Hepatocyte (in vitro differentiated cells): ENCODE measurements at regions not wholly inside any gene's neighbourhood (a gene's known extent, or its start where the extent isn't known, plus 50 kb on each side); places are given as distances from the start of the nearest gene placed in this dataset.

Experiments
- DNase-seq: peaks from one replicate; pipeline ENCODE4 v3.0.0-alpha.2; 2016; ENCODE audit warnings: low spot score
- H2AFZ ChIP-seq: fragments of 200-600 bp; sonication (generic); 2 replicates; pipeline ENCODE4 v1.6.0; 2016; ENCODE audit warnings: antibody characterized with exemption, mild to moderate bottlenecking
- H3K27ac ChIP-seq: fragments of 200-600 bp; sonication (generic); 2 replicates; pipeline ENCODE4 v1.5.1; 2016; ENCODE audit warnings: mild to moderate bottlenecking
- H3K27me3 ChIP-seq: fragments of 200-600 bp; sonication (generic); 2 replicates; pipeline ENCODE4 v1.6.1; 2016
- H3K36me3 ChIP-seq: fragments of 200-600 bp; sonication (generic); replicated peaks from 2 replicates; pipeline ENCODE4 v1.5.1; 2016; ENCODE audit warnings: low read depth; ENCODE audit not compliant: insufficient read depth
- H3K4me1 ChIP-seq: fragments of 200-600 bp; sonication (generic); 2 replicates; pipeline ENCODE4 v1.5.1; 2016; ENCODE audit warnings: mild to moderate bottlenecking, moderate library complexity; ENCODE audit not compliant: insufficient read depth
- H3K4me2 ChIP-seq: fragments of 200-600 bp; sonication (generic); 2 replicates; pipeline ENCODE4 v1.6.0; 2016
- H3K4me3 ChIP-seq: fragments of 200-600 bp; sonication (generic); 2 replicates; pipeline ENCODE4 v1.5.1; 2016; ENCODE audit warnings: mild to moderate bottlenecking
- H3K79me2 ChIP-seq: fragments of 200-600 bp; sonication (generic); 2 replicates; pipeline ENCODE4 v1.6.0; 2017; ENCODE audit warnings: mild to moderate bottlenecking
- H3K9me2 ChIP-seq: fragments of 200-600 bp; sonication (generic); replicated peaks from 2 replicates; pipeline ENCODE4 v1.6.0; 2017; ENCODE audit warnings: mild to moderate bottlenecking; ENCODE audit not compliant: insufficient read depth
- H3K9me3 ChIP-seq: fragments of 200-600 bp; sonication (generic); 2 replicates; pipeline ENCODE4 v1.5.1; 2016; ENCODE audit warnings: low read depth, mild to moderate bottlenecking
- H4K20me1 ChIP-seq: fragments of 200-600 bp; sonication (generic); 2 replicates; pipeline ENCODE4 v1.6.0; 2016; ENCODE audit warnings: mild to moderate bottlenecking; ENCODE audit not compliant: insufficient read depth, poor library complexity, severe bottlenecking
- CTCF ChIP-seq: fragments of 200-600 bp; sonication (generic); IDR thresholded peaks from 2 replicates; pipeline ENCODE4 v1.5.1; 2016; ENCODE audit warnings: antibody characterized with exemption, mild to moderate bottlenecking; ENCODE audit not compliant: poor library complexity
- EZH2 ChIP-seq: fragments of 200-600 bp; sonication (generic); IDR thresholded peaks from 2 replicates; pipeline ENCODE4 v1.6.1; 2016; ENCODE audit warnings: antibody characterized with exemption, mild to moderate bottlenecking, borderline replicate concordance
- EZH2phosphoT487 ChIP-seq: fragments of 200-600 bp; sonication (generic); IDR thresholded peaks from one replicate; pipeline ENCODE4 v1.6.1; 2018; ENCODE audit warnings: antibody characterized with exemption, mild to moderate bottlenecking, low read depth, moderate library complexity; ENCODE audit not compliant: unreplicated experiment, severe bottlenecking
- WGBS: methylation state at CpG from one replicate; pipeline ENCODE4 v1.1.6; 2016; ENCODE audit warnings: low lambda C conversion rate; ENCODE audit errors: missing lambda C conversion rate; 5-methylcytosine and 5-hydroxymethylcytosine counted together

GRCh38 chr2:190113000-190113399 is 50.5 kb upstream of the MSTN start:
- H3K27ac ChIP-seq, result no peak overlapping the region
- no peaks in the 10 kb centered on the region for H4K20me1 ChIP-seq
- H2AFZ ChIP-seq, result no peak overlapping the region
- H3K79me2 ChIP-seq, result no peaks in the 10 kb centered on the region
- H3K4me2 ChIP-seq, result no peak overlapping the region
- no peak for DNase-seq
- no peak overlapping the region for H3K4me3 ChIP-seq
- WGBS, result 89% methylated on average over 2 of the region's 2 CpGs
- no peaks in the 10 kb centered on the region for H3K9me3 ChIP-seq
- no peaks in the 10 kb centered on the region for H3K27me3 ChIP-seq
- no peaks in the 10 kb centered on the region for H3K9me2 ChIP-seq
- TF ChIP-seq CTCF, result no peak
- no peak for TF ChIP-seq EZH2
- TF ChIP-seq EZH2phosphoT487, result no peak
- H3K36me3 ChIP-seq, result no peaks in the 10 kb centered on the region
- H3K4me1 ChIP-seq, result no peaks in the 10 kb centered on the region
